Uterus (tissue), 3 donors: ENCODE measurements at regions not wholly inside any gene's neighbourhood (a gene's known extent, or its start where the extent isn't known, plus 50 kb on each side); places are given as distances from the start of the nearest gene placed in this dataset.
A peak's percentile ranks its signal among the peaks of the same experiment; 100 is the strongest.

Experiments
- DNase-seq, 2 donors: peaks; one replicate each; pipeline ENCODE4 v3.0.0-alpha.2; 2019 to 2020
- H3K27ac ChIP-seq, 2 donors: fragments of 200-600 bp; sonication (generic); 1 replicate in 1 of 2; 2 replicates in 1 of 2; pipeline ENCODE4 v1.5.1; 2016 to 2018
- H3K27me3 ChIP-seq, 2 donors: fragments of 200-600 bp; sonication (generic); one replicate each; pipeline ENCODE4 v1.5.1; 2018 to 2019; ENCODE audit warnings: control low read depth in 1 of 2
- H3K36me3 ChIP-seq, 2 donors: fragments of 200-600 bp; sonication (generic); one replicate each; pipeline ENCODE4 v1.5.1; 2019; ENCODE audit warnings: control low read depth in 1 of 2
- H3K4me1 ChIP-seq, 2 donors: fragments of 200-600 bp; sonication (generic); one replicate each; pipeline ENCODE4 v1.5.1; 2018 to 2019; ENCODE audit warnings: control low read depth in 1 of 2
- H3K4me3 ChIP-seq, 2 donors: fragments of 200-600 bp; sonication (generic); 1 replicate in 1 of 2; 2 replicates in 1 of 2; pipeline ENCODE4 v1.5.1; 2018 to 2019; ENCODE audit warnings: mild to moderate bottlenecking in 1 of 2
- H3K9me3 ChIP-seq, 2 donors: fragments of 200-600 bp; sonication (generic); one replicate each; pipeline ENCODE4 v1.5.1; 2019; ENCODE audit warnings: control low read depth in 1 of 2
- CTCF ChIP-seq, 4 experiments: fragments of 200-600 bp in 2 of 4; fragments of 450-650 bp in 2 of 4; sonication (generic) in 2 of 4; IDR thresholded peaks; one replicate each; pipeline ENCODE4 v1.5.1; 2016 to 2019; ENCODE audit warnings: antibody characterized with exemption in 4 of 4, mild to moderate bottlenecking in 2 of 4, moderate library complexity in 1 of 4
- POLR2A ChIP-seq, 2 donors: fragments of 450-650 bp; IDR thresholded peaks; one replicate each; pipeline ENCODE4 v1.6.1; 2016; ENCODE audit warnings: antibody characterized with exemption in 2 of 2, mild to moderate bottlenecking in 1 of 2, moderate library complexity in 1 of 2
- intact Hi-C: fragments of 100-400 bp; cut with DNase I; formaldehyde crosslinking; loops from one replicate; pipeline ENCODE4 v1.15.1; 2023; ENCODE audit warnings: low total_unique reads
- donor health status: DM: yes; HTN: yes; CAD: no.

GRCh38 chr6:41469156-41470028, 76.8 kb upstream of the FOXP4 start:
- Histone ChIP-seq H3K27ac (no peak overlapping the region), H3K36me3 (no peaks in the 10 kb centered on the region), H3K27me3 (peaks cover 0 to 6% of the 10 kb centered on the region in 2 donors), H3K4me1 (peaks cover 0 to 9% of the 10 kb centered on the region in 2 donors), H3K4me3 (no peak overlapping the region), H3K9me3 (no peaks in the 10 kb centered on the region)
- intact Hi-C loops: loop anchor here (5.0 to 10.0 kb wide), 2 partner anchors 123 to 215 kb away; no protein-coding TSS in a partner anchor
- TF ChIP-seq CTCF (IDR thresholded peaks at IDR 0.05) (no peak), POLR2A (IDR thresholded peaks at IDR 0.05) (no peak)
- DNase-seq: no peak

DNA sequence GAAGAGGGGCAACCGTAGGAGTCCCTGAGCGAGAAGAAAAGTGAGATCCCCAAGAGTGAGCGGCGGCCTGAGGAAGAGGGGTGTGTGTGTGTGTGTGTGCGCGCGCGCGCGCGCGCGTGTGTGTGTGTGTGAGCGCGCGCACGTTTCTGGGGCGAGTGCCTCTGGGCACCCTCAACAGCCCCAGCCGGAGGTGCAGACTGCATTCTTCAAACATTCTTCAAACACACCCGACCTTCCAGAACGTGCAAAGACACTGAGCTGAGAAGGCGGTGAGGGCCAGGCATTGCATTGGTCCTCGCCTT, 76.2 kb upstream of the FOXP4 start:
- Histone ChIP-seq H3K27ac (no peak overlapping the region), H3K4me1 (peaks cover 0 to 9% of the 10 kb centered on the region in 2 donors), H3K27me3 (peaks cover 0 to 6% of the 10 kb centered on the region in 2 donors), H3K9me3 (no peaks in the 10 kb centered on the region), H3K4me3 (no peak overlapping the region), H3K36me3 (no peaks in the 10 kb centered on the region)
- DNase-seq: no peak
- intact Hi-C loops: no loop called here
- no peak for TF ChIP-seq POLR2A (IDR thresholded peaks at IDR 0.05)
- TF ChIP-seq CTCF (IDR thresholded peaks at IDR 0.05): no peak

GRCh38 chr6:41470331-41471063, 75.7 kb upstream of the FOXP4 start:
- peak; percentile 50 to 69 for DNase-seq
- Histone ChIP-seq H3K27ac (no peak overlapping the region), H3K36me3 (no peaks in the 10 kb centered on the region), H3K4me1 (peaks cover 0 to 9% of the 10 kb centered on the region in 2 donors), H3K4me3 (no peak overlapping the region), H3K9me3 (no peaks in the 10 kb centered on the region), H3K27me3 (peaks cover 0 to 6% of the 10 kb centered on the region in 2 donors)
- intact Hi-C loops: no loop called here
- TF ChIP-seq CTCF (IDR thresholded peaks at IDR 0.05) (no peak), POLR2A (IDR thresholded peaks at IDR 0.05) (no peak)

- Histone ChIP-seq H3K27ac (no peak overlapping the region), H3K9me3 (no peaks in the 10 kb centered on the region), H3K27me3 (peaks cover 0 to 6% of the 10 kb centered on the region in 2 donors), H3K4me1 (peaks cover 0 to 9% of the 10 kb centered on the region in 2 donors), H3K4me3 (no peak overlapping the region), H3K36me3 (no peaks in the 10 kb centered on the region)
- intact Hi-C loops: no loop called here
- TF ChIP-seq POLR2A (IDR thresholded peaks at IDR 0.05) (no peak), CTCF (IDR thresholded peaks at IDR 0.05) (no peak)
- DNase-seq: no peak
Observed at GRCh38 chr6:41471064-41471895, 74.9 kb upstream of the FOXP4 start.
